Neural progenitor cell (in vitro differentiated cells): ENCODE measurements at regions not wholly inside any gene's neighbourhood (a gene's known extent, or its start where the extent isn't known, plus 50 kb on each side); places are given as distances from the start of the nearest gene placed in this dataset.

ENCODE experiments used
- CTCF ChIP-seq: fragments of 200-600 bp; sonication (generic); IDR thresholded peaks from 2 replicates; pipeline ENCODE4 v1.5.1; 2017; ENCODE audit warnings: antibody characterized with exemption, mild to moderate bottlenecking
- EZH2 ChIP-seq: fragments of 200-600 bp; sonication (generic); IDR thresholded peaks from 2 replicates; pipeline ENCODE4 v1.6.1; 2017; ENCODE audit warnings: antibody characterized with exemption, mild to moderate bottlenecking, moderate library complexity

- no peak for TF ChIP-seq CTCF
- TF ChIP-seq EZH2, result no peak
Observed at GRCh38 chr4:30002341-30002740, 717.8 kb upstream of the PCDH7 start.
